Vagina (tissue), 2 donors: ENCODE measurements at regions not wholly inside any gene's neighbourhood (a gene's known extent, or its start where the extent isn't known, plus 50 kb on each side); places are given as distances from the start of the nearest gene placed in this dataset.

ENCODE experiments used
- CTCF ChIP-seq, 3 experiments: fragments of 450-650 bp in 2 of 3; fragments of 200-600 bp in 1 of 3; sonication (generic) in 1 of 3; IDR thresholded peaks; one replicate each; pipeline ENCODE4 v1.5.1; 2017 to 2019; ENCODE audit warnings: antibody characterized with exemption in 3 of 3, mild to moderate bottlenecking in 2 of 3, moderate library complexity in 2 of 3
- POLR2A ChIP-seq, 2 donors: fragments of 450-650 bp; IDR thresholded peaks; one replicate each; pipeline ENCODE4 v1.6.1; 2017; ENCODE audit warnings: antibody characterized with exemption in 2 of 2, mild to moderate bottlenecking in 2 of 2, moderate library complexity in 2 of 2

- no peak for TF ChIP-seq CTCF (IDR thresholded peaks at IDR 0.05)
- TF ChIP-seq POLR2A (IDR thresholded peaks at IDR 0.05), result no peak
Observed at GRCh38 chr6:135707426-135707825, 144.1 kb upstream of the PDE7B start.
